ENCODE measurements at regions not wholly inside any gene's neighbourhood (a gene's known extent, or its start where the extent isn't known, plus 50 kb on each side); places are given as distances from the start of the nearest gene placed in this dataset.
A peak's percentile ranks its signal among the peaks of the same experiment; 100 is the strongest.

DNA sequence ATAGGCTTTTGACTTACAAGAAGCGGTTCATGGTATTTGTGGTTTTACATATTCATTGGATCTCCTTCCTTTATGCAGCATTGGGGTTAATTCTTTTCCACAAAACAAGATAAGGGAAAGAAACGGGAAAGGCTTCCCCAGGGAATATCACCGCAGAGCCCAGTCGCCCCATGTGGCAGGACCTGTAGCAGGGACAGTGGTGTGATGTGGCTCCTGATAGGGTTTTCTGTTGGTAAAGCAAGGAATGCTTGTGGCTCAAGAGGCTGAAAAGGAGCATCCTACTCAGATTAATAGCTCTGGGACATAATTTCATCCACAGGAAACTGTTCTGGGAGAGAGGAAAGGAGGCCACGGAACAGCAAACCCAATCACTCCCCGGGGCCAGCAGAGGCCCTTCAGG, 699.9 kb downstream of the MTRR start:
- no peaks in the 10 kb centered on the region for H3K36me3 ChIP-seq (ENCODE audit: control insufficient read depth in 4 of 4, insufficient read depth in 4 of 4, low read length in 3 of 4)
- H3K27ac ChIP-seq (ENCODE audit: insufficient read depth in 1 of 2, low read depth in 1 of 2, low read length in 2 of 2, poor library complexity in 1 of 2, severe bottlenecking in 2 of 2) = no peak overlapping the region
- no peak for DNase-seq
- H3K4me3 ChIP-seq (ENCODE audit: control insufficient read depth in 1 of 7, extremely low read depth in 1 of 7, insufficient read depth in 4 of 7, low read depth in 2 of 7, low read length in 6 of 7) = no peak overlapping the region
- ChIA-PET CTCF (no interaction called here), POLR2A (no interaction called here)
- 93% methylated on average over 3 of the region's 6 CpGs for WGBS (ENCODE audit: insufficient coverage)
- no peaks in the 10 kb centered on the region for H3K4me1 ChIP-seq (ENCODE audit: control extremely low read depth in 1 of 4, control insufficient read depth in 4 of 4, insufficient read depth in 4 of 4, low read length in 3 of 4)
- H3K9me3 ChIP-seq (ENCODE audit: control extremely low read depth in 1 of 5, control insufficient read depth in 4 of 5, insufficient read depth in 2 of 5, low read depth in 1 of 5, low read length in 4 of 5) = no peaks in the 10 kb centered on the region
- H3K27me3 ChIP-seq (replicated peaks in 2 of 5; ENCODE audit: control insufficient read depth in 4 of 5, insufficient read depth in 5 of 5, low read length in 4 of 5) = no peaks in the 10 kb centered on the region

- POLR2A ChIA-PET = no interaction called here
- Histone ChIP-seq H3K9me3 (ENCODE audit: control extremely low read depth in 1 of 5, control insufficient read depth in 4 of 5, insufficient read depth in 2 of 5, low read depth in 1 of 5, low read length in 4 of 5) (no peaks in the 10 kb centered on the region), H3K4me1 (ENCODE audit: control extremely low read depth in 1 of 4, control insufficient read depth in 4 of 4, insufficient read depth in 4 of 4, low read length in 3 of 4) (no peaks in the 10 kb centered on the region), H3K36me3 (ENCODE audit: control insufficient read depth in 4 of 4, insufficient read depth in 4 of 4, low read length in 3 of 4) (no peaks in the 10 kb centered on the region), H3K27ac (ENCODE audit: insufficient read depth in 1 of 2, low read depth in 1 of 2, low read length in 2 of 2, poor library complexity in 1 of 2, severe bottlenecking in 2 of 2) (no peak overlapping the region), H3K4me3 (ENCODE audit: control insufficient read depth in 1 of 7, extremely low read depth in 1 of 7, insufficient read depth in 4 of 7, low read depth in 2 of 7, low read length in 6 of 7) (no peak overlapping the region), H3K27me3 (replicated peaks in 2 of 5; ENCODE audit: control insufficient read depth in 4 of 5, insufficient read depth in 5 of 5, low read length in 4 of 5) (no peaks in the 10 kb centered on the region)
- CTCF ChIA-PET = no interaction called here
- no peak for DNase-seq
- no CpG with 5 or more reads among the region's 3 CpGs for WGBS (ENCODE audit: insufficient coverage)
Measured at GRCh38 chr5:8570528-8570927, 701.6 kb downstream of the MTRR start.

DNA sequence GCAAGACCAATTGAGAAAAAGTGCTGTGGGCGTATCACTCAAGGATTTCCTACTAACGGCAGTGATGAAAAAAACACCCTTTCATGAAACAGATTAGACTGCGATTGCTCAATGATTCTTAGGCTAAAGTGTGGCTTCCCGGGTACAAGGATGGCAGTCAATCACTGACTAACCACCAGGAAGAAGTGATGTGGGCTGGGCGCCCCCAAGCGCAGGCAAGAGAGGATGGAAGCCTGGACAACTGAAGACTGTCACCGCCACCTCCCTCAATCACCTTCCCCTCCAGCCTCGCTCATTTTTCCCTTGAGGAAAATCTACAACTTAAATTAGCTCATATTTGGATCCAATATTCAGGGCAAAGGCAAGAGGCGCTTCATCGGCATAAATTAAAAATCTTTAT, 707.2 kb downstream of the MTRR start:
- ChIA-PET CTCF (no interaction called here), POLR2A (no interaction called here)
- DNase-seq = no peak
- Histone ChIP-seq H3K4me1 (ENCODE audit: control extremely low read depth in 1 of 4, control insufficient read depth in 4 of 4, insufficient read depth in 4 of 4, low read length in 3 of 4) (no peaks in the 10 kb centered on the region), H3K36me3 (ENCODE audit: control insufficient read depth in 4 of 4, insufficient read depth in 4 of 4, low read length in 3 of 4) (no peaks in the 10 kb centered on the region), H3K27ac (ENCODE audit: insufficient read depth in 1 of 2, low read depth in 1 of 2, low read length in 2 of 2, poor library complexity in 1 of 2, severe bottlenecking in 2 of 2) (no peak overlapping the region), H3K27me3 (replicated peaks in 2 of 5; ENCODE audit: control insufficient read depth in 4 of 5, insufficient read depth in 5 of 5, low read length in 4 of 5) (no peaks in the 10 kb centered on the region), H3K4me3 (ENCODE audit: control insufficient read depth in 1 of 7, extremely low read depth in 1 of 7, insufficient read depth in 4 of 7, low read depth in 2 of 7, low read length in 6 of 7) (no peak overlapping the region), H3K9me3 (ENCODE audit: control extremely low read depth in 1 of 5, control insufficient read depth in 4 of 5, insufficient read depth in 2 of 5, low read depth in 1 of 5, low read length in 4 of 5) (no peaks in the 10 kb centered on the region)
- 68% methylated on average over 8 of the region's 10 CpGs for WGBS (ENCODE audit: insufficient coverage)

DNA sequence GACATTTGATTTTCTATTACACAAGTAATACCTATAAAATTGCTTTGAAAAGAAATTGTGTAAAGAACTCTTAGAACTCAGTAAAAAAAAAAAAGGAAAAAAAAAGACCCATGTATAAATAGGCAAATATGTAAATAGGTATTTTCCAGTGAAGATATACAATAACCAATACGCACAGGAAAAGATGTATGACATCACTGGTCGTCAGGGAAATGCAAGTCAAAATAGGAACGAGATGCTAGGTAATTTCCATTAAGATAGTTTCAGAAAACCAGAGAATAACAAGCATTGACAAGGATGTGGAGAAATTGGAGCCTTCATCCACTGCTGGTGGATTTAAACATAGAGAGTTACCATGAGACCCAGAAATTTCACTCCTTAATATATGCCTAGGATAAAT, 708.8 kb downstream of the MTRR start:
- no peaks in the 10 kb centered on the region for H3K36me3 ChIP-seq (ENCODE audit: control insufficient read depth in 4 of 4, insufficient read depth in 4 of 4, low read length in 3 of 4)
- DNase-seq = peak in 2 of 3 donors; percentile 8 to 17
- POLR2A ChIA-PET = no interaction called here
- no peak overlapping the region for H3K27ac ChIP-seq (ENCODE audit: insufficient read depth in 1 of 2, low read depth in 1 of 2, low read length in 2 of 2, poor library complexity in 1 of 2, severe bottlenecking in 2 of 2)
- H3K27me3 ChIP-seq (replicated peaks in 2 of 5; ENCODE audit: control insufficient read depth in 4 of 5, insufficient read depth in 5 of 5, low read length in 4 of 5) = no peaks in the 10 kb centered on the region
- CTCF ChIA-PET = no interaction called here
- H3K4me3 ChIP-seq (ENCODE audit: control insufficient read depth in 1 of 7, extremely low read depth in 1 of 7, insufficient read depth in 4 of 7, low read depth in 2 of 7, low read length in 6 of 7) = no peak overlapping the region
- H3K9me3 ChIP-seq (ENCODE audit: control extremely low read depth in 1 of 5, control insufficient read depth in 4 of 5, insufficient read depth in 2 of 5, low read depth in 1 of 5, low read length in 4 of 5) = no peaks in the 10 kb centered on the region
- no peaks in the 10 kb centered on the region for H3K4me1 ChIP-seq (ENCODE audit: control extremely low read depth in 1 of 4, control insufficient read depth in 4 of 4, insufficient read depth in 4 of 4, low read length in 3 of 4)
- WGBS (ENCODE audit: insufficient coverage) = 57% methylated on average over 1 of the region's 3 CpGs

GRCh38 chr5:8580298-8580697, 711.4 kb downstream of the MTRR start:
- Histone ChIP-seq H3K36me3 (ENCODE audit: control insufficient read depth in 4 of 4, insufficient read depth in 4 of 4, low read length in 3 of 4) (no peaks in the 10 kb centered on the region), H3K27ac (ENCODE audit: insufficient read depth in 1 of 2, low read depth in 1 of 2, low read length in 2 of 2, poor library complexity in 1 of 2, severe bottlenecking in 2 of 2) (no peak overlapping the region), H3K4me3 (ENCODE audit: control insufficient read depth in 1 of 7, extremely low read depth in 1 of 7, insufficient read depth in 4 of 7, low read depth in 2 of 7, low read length in 6 of 7) (no peak overlapping the region), H3K9me3 (ENCODE audit: control extremely low read depth in 1 of 5, control insufficient read depth in 4 of 5, insufficient read depth in 2 of 5, low read depth in 1 of 5, low read length in 4 of 5) (no peaks in the 10 kb centered on the region), H3K27me3 (replicated peaks in 2 of 5; ENCODE audit: control insufficient read depth in 4 of 5, insufficient read depth in 5 of 5, low read length in 4 of 5) (no peaks in the 10 kb centered on the region), H3K4me1 (ENCODE audit: control extremely low read depth in 1 of 4, control insufficient read depth in 4 of 4, insufficient read depth in 4 of 4, low read length in 3 of 4) (no peaks in the 10 kb centered on the region)
- ChIA-PET POLR2A (no interaction called here), CTCF (no interaction called here)
- 92% methylated on average over 2 of the region's 4 CpGs for WGBS (ENCODE audit: insufficient coverage)
- DNase-seq = no peak

DNA sequence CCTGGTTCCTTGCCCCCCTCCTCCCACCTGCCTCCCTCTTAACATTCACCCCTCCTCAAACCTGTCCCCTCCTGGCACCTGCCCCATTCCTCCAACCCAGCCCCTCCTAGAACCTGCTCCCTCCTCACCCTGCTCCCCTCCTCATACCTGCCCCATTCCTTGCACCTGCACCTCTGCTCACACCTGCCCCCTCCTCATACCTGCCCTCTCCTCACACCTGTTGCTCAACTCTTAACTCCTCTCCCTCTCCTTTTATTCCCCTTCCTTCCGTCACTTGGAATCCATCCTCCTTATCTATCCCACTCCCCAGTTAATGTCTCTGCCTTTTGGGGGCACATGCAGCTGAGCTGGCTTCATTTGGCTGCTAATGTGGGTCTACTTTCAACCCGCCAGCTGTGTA, 712.1 kb downstream of the MTRR start:
- H3K9me3 ChIP-seq (ENCODE audit: control extremely low read depth in 1 of 5, control insufficient read depth in 4 of 5, insufficient read depth in 2 of 5, low read depth in 1 of 5, low read length in 4 of 5) = no peaks in the 10 kb centered on the region
- no peak overlapping the region for H3K4me3 ChIP-seq (ENCODE audit: control insufficient read depth in 1 of 7, extremely low read depth in 1 of 7, insufficient read depth in 4 of 7, low read depth in 2 of 7, low read length in 6 of 7)
- no peaks in the 10 kb centered on the region for H3K36me3 ChIP-seq (ENCODE audit: control insufficient read depth in 4 of 4, insufficient read depth in 4 of 4, low read length in 3 of 4)
- no peaks in the 10 kb centered on the region for H3K27me3 ChIP-seq (replicated peaks in 2 of 5; ENCODE audit: control insufficient read depth in 4 of 5, insufficient read depth in 5 of 5, low read length in 4 of 5)
- CTCF ChIA-PET = no interaction called here
- POLR2A ChIA-PET = no interaction called here
- WGBS (ENCODE audit: insufficient coverage) = 83% methylated on average over 1 of the region's 2 CpGs
- no peak for DNase-seq
- no peaks in the 10 kb centered on the region for H3K4me1 ChIP-seq (ENCODE audit: control extremely low read depth in 1 of 4, control insufficient read depth in 4 of 4, insufficient read depth in 4 of 4, low read length in 3 of 4)
- no peak overlapping the region for H3K27ac ChIP-seq (ENCODE audit: insufficient read depth in 1 of 2, low read depth in 1 of 2, low read length in 2 of 2, poor library complexity in 1 of 2, severe bottlenecking in 2 of 2)

DNA sequence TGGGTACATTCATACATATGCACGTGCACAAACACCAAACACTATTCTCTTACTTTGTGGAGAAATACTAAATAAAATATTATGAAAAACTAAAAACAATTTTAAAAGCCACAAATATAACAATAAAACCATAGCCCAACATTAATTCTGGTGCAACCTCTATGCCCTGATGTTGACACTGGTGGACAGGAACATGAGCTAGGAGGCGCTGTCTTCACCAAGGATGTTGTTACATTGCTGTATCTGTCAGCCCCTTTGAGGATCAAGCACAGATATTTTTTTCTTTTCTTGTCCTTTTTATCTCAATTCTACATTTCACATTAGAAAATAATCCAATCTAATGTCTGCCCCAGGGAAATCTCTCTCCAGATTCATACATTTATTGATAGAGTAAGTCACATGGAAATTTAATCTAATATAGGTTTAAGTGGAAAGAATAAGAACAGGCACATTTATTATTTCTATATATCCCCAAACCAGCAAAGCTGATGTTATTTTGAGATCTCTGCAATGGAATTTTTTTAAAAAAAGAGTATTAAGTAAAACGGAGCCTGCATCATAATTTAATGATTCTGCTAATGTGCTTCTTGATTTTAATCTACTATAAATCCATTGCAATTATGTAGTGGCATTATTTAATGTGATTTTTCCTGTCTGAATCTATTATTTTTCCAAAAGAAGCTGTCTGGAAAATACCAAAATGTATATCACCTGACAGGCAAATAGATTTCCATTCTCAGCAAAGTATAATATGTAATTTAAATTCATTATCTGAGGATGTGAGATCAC, 716.5 kb downstream of the MTRR start:
- Histone ChIP-seq H3K4me1 (ENCODE audit: control extremely low read depth in 1 of 4, control insufficient read depth in 4 of 4, insufficient read depth in 4 of 4, low read length in 3 of 4) (no peaks in the 10 kb centered on the region), H3K4me3 (ENCODE audit: control insufficient read depth in 1 of 7, extremely low read depth in 1 of 7, insufficient read depth in 4 of 7, low read depth in 2 of 7, low read length in 6 of 7) (no peak overlapping the region), H3K9me3 (ENCODE audit: control extremely low read depth in 1 of 5, control insufficient read depth in 4 of 5, insufficient read depth in 2 of 5, low read depth in 1 of 5, low read length in 4 of 5) (no peaks in the 10 kb centered on the region), H3K27ac (ENCODE audit: insufficient read depth in 1 of 2, low read depth in 1 of 2, low read length in 2 of 2, poor library complexity in 1 of 2, severe bottlenecking in 2 of 2) (no peak overlapping the region), H3K36me3 (ENCODE audit: control insufficient read depth in 4 of 4, insufficient read depth in 4 of 4, low read length in 3 of 4) (no peaks in the 10 kb centered on the region), H3K27me3 (replicated peaks in 2 of 5; ENCODE audit: control insufficient read depth in 4 of 5, insufficient read depth in 5 of 5, low read length in 4 of 5) (no peaks in the 10 kb centered on the region)
- ChIA-PET CTCF (no interaction called here), POLR2A (no interaction called here)
- WGBS (ENCODE audit: insufficient coverage) = 71% methylated on average over 1 of the region's 3 CpGs
- DNase-seq = no peak
